ENCODE measurements at regions not wholly inside any gene's neighbourhood (a gene's known extent, or its start where the extent isn't known, plus 50 kb on each side); places are given as distances from the start of the nearest gene placed in this dataset.

- Histone ChIP-seq H3K27ac (no peak overlapping the region), H3K4me1 (no peaks in the 10 kb centered on the region), H3K36me3 (no peaks in the 10 kb centered on the region), H3K27me3 (no peaks in the 10 kb centered on the region), H3K9me3 (no peaks in the 10 kb centered on the region), H3K4me3 (no peak overlapping the region)
- no peak for TF ChIP-seq CTCF (IDR thresholded peaks at IDR 0.05)
- no peak for TF ChIP-seq POLR2A (IDR thresholded peaks at IDR 0.05)
- no peak for DNase-seq
Measured at GRCh38 chr6:44672841-44673240, 285.3 kb downstream of the CDC5L start.

GRCh38 chr6:44674226-44675155, 287.0 kb downstream of the CDC5L start:
- Histone ChIP-seq H3K4me3 (no peak overlapping the region), H3K27me3 (no peaks in the 10 kb centered on the region), H3K9me3 (no peaks in the 10 kb centered on the region), H3K27ac (no peak overlapping the region), H3K36me3 (no peaks in the 10 kb centered on the region), H3K4me1 (no peaks in the 10 kb centered on the region)
- no peak for TF ChIP-seq CTCF (IDR thresholded peaks at IDR 0.05)
- TF ChIP-seq POLR2A (IDR thresholded peaks at IDR 0.05): no peak
- DNase-seq: no peak

GRCh38 chr6:44675449-44675848, 287.9 kb downstream of the CDC5L start:
- Histone ChIP-seq H3K27ac (no peak overlapping the region), H3K36me3 (no peaks in the 10 kb centered on the region), H3K9me3 (no peaks in the 10 kb centered on the region), H3K27me3 (no peaks in the 10 kb centered on the region), H3K4me3 (no peak overlapping the region), H3K4me1 (no peaks in the 10 kb centered on the region)
- no peak for TF ChIP-seq CTCF (IDR thresholded peaks at IDR 0.05)
- no peak for TF ChIP-seq POLR2A (IDR thresholded peaks at IDR 0.05)
- no peak for DNase-seq

GRCh38 chr6:44676246-44676790, 288.8 kb downstream of the CDC5L start:
- no peak overlapping the region for H3K4me3 ChIP-seq
- TF ChIP-seq POLR2A (IDR thresholded peaks at IDR 0.05) (no peak), CTCF (IDR thresholded peaks at IDR 0.05) (no peak)
- H3K9me3 ChIP-seq: no peaks in the 10 kb centered on the region
- no peak for DNase-seq
- no peaks in the 10 kb centered on the region for H3K36me3 ChIP-seq
- H3K4me1 ChIP-seq: no peaks in the 10 kb centered on the region
- H3K27ac ChIP-seq: no peak overlapping the region
- no peaks in the 10 kb centered on the region for H3K27me3 ChIP-seq

- Histone ChIP-seq H3K4me1 (no peaks in the 10 kb centered on the region), H3K36me3 (no peaks in the 10 kb centered on the region), H3K27ac (no peak overlapping the region), H3K9me3 (no peaks in the 10 kb centered on the region), H3K27me3 (no peaks in the 10 kb centered on the region), H3K4me3 (no peak overlapping the region)
- no peak for DNase-seq
- no peak for TF ChIP-seq POLR2A (IDR thresholded peaks at IDR 0.05)
Measured at GRCh38 chr6:44676826-44677433, 289.4 kb downstream of the CDC5L start.

Data from Peyer's patch (tissue), 4 donors.